ENCODE measurements at regions not wholly inside any gene's neighbourhood (a gene's known extent, or its start where the extent isn't known, plus 50 kb on each side); places are given as distances from the start of the nearest gene placed in this dataset.

DNA sequence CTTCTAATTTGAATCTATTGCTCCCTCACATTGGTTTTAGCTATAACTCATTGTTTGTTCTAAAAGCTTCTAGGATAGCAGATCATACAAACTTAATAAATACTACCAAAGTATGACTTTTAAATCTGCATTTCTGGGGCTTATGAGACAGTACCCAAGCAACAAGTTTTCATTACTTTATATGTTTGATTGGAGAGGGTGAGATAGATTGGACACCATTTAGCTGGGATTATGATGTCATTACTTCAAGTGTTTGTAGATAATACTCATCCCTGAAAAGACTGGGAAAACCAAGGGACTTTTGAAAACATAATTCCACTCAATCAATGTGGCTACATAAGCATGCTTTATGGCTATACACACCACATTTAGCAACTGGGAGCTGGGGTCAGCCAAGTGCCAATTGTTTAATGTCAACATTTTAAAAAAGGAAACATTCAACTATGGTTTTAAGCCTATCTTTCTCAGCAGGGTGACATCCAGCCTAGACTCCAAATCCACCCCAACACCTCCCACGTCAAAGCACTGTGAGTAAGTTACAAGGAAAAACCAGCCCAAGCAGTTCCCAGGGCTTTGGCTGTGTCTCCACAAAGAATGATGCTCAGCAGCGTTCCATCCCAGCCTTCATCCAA is 119.9 kb downstream of the ETAA1 start:
- TF ChIP-seq CTCF (IDR thresholded peaks at IDR 0.05; ENCODE audit: low read length) (no peak), EZH2 (IDR thresholded peaks at IDR 0.05; ENCODE audit: borderline replicate concordance, low read length) (no peak)

Data from OCI-LY1 (cell line).